GM20000 (cell line): ENCODE measurements at regions not wholly inside any gene's neighbourhood (a gene's known extent, or its start where the extent isn't known, plus 50 kb on each side); places are given as distances from the start of the nearest gene placed in this dataset.

ENCODE experiments used
- DNase-seq: peaks from one replicate; pipeline ENCODE4 v3.0.0; 2012; ENCODE audit warnings: low spot score
- TF ChIP-seq, protein P1 (sequence below): IDR thresholded peaks from 2 replicates; pipeline ENCODE4 v1.5.1; 2012; ENCODE audit warnings: mild to moderate bottlenecking, control low read depth; ENCODE audit errors: extremely low read depth, missing control alignments

DNA sequence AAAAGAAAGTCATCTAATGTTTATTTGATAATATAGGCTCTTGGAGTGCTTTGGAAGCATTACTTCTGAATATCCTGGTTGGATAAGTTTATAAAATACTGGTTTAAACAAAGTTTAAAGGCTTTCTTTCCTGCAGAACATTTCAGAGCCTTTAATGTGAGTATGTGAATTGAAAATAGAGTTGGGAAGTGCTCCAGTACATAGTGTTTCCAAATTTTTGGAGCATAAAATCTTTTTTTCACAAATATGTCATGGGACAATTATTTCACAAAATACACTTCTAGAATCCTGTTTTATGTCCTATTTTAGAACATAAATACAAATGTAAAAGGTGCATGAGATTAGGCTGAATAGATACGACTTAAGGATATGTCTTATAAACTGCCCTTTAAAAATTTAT is 158.9 kb upstream of the HNRNPA3 start:
- DNase-seq: no peak
- TF ChIP-seq, protein P1, sequence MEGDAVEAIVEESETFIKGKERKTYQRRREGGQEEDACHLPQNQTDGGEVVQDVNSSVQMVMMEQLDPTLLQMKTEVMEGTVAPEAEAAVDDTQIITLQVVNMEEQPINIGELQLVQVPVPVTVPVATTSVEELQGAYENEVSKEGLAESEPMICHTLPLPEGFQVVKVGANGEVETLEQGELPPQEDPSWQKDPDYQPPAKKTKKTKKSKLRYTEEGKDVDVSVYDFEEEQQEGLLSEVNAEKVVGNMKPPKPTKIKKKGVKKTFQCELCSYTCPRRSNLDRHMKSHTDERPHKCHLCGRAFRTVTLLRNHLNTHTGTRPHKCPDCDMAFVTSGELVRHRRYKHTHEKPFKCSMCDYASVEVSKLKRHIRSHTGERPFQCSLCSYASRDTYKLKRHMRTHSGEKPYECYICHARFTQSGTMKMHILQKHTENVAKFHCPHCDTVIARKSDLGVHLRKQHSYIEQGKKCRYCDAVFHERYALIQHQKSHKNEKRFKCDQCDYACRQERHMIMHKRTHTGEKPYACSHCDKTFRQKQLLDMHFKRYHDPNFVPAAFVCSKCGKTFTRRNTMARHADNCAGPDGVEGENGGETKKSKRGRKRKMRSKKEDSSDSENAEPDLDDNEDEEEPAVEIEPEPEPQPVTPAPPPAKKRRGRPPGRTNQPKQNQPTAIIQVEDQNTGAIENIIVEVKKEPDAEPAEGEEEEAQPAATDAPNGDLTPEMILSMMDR: no peak

DNA sequence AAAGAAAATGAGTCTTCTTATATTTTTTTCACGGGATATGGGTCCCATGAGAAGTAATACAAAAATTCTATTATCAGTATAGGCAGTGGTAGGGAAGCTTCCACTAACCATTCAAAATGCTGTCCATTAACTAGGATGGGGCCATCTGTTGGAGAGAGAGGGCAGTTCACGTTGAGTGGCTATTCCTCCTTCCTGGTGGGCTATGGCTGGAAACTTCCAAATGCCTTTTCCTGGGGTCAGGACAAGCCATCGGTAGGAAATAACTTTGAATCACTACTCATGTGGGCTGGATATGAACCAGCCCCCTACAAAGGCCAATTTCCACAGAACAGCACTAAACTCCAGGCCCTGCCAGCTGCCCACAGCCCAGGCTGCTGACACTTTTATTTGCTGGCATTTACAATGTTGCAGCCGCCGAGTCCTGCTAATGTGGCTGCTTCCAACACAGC is 156.1 kb upstream of the HNRNPA3 start:
- no peak for DNase-seq
- TF ChIP-seq, protein P1: no peak

DNA sequence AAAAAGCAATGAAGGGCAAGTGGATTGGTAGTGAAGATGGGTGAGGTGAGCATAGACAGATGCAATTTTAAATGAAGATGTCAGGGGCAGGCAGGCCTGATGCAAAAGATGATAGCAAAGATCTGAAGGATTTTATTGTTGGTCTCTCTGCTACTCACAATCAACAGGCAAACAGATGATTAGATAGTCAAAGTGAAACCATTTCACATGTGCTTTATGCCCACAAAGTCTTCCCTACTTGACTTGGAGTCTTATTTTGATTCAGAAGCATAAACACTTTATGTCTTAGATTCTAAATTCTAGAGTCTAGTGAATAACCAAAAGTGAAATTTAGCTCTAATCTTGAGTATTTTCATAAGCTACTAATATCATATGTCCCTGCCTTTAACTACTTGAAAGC is 153.8 kb upstream of the HNRNPA3 start:
- DNase-seq: peak; percentile 32

DNA sequence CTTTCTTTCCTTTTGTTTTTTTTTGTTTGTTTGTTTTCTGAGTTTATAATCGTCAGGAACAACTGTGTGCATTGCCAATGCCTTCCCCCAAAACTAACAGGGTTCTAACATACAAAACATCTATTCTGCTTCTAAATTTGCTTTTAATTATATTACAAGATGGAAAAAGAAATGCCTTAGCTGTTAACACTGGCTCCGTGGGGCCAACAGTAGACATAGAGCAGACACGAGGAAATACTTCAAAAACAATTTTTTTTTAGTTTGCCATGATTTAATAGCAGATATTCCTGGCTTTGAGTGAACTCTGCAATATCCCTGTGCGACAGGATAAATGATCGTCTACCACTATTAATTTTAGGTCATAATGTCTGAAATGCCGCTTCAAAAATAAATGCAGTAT is 153.3 kb upstream of the HNRNPA3 start:
- no peak for DNase-seq

More for the DNA sequence above, 153.8 kb upstream of the HNRNPA3 start:
- TF ChIP-seq, protein P1: no peak

DNA sequence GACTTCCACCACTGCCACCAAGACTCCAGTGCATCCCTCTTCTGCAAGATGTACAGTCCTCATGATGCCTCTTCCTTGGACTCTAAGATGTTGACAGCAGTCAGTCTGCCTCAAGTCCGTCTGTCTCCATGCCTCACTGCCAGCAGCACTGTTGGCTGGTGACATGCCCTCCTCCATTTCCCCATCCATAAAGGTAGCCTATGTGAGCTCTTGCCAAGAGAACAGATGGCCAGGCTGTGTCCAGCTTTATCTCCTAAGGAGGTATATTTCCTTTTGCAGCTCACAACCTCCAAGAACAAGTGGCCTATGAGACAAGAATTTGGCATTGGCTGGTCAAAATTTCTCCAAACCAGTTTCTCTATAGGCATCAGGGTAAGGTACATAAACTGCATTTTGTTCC is 149.3 kb upstream of the HNRNPA3 start:
- TF ChIP-seq, protein P1: no peak
- DNase-seq: no peak

More for the DNA sequence above, 153.3 kb upstream of the HNRNPA3 start:
- TF ChIP-seq, protein P1: no peak

DNA sequence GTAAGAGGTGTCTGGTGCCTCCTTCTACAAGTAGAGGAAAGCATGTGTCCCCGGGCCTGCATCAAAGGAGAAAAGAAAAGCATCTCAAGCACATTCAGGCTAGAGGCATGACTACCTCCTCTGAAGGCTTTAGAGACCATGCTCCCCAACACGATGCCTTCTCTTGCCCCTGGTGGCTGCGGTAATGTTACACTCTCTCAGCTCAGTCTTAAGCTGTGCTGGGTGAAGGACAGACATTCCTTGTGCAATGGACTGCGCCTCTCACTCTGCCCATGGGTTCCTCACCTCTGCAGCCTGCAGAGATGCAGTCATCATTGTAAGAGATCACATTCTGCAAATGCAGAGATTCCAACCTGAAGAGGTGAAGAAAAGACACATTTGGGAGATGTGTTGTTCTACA is 148.2 kb upstream of the HNRNPA3 start:
- TF ChIP-seq, protein P1: no peak
- DNase-seq: no peak

DNA sequence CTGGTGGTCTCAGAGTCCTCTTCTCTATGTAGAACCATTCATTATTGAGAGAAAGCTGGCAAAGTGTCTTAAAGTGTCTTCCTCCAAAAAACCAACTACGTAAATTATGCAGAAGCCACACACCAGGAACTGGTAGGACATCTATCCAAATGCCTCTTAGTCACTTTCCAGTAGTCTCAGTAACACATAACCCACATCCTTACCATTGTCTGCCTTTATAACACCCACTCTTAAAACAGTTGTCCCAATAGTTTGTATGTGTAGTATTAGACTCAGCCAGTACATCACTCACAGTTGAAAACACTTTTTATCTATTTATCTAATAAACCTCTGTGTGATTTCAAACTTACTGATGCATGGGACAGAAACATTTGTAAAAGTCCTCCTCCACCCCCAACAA is 143.6 kb upstream of the HNRNPA3 start:
- DNase-seq: no peak
- TF ChIP-seq, protein P1: no peak
